H1 (cell line): ENCODE measurements at regions not wholly inside any gene's neighbourhood (a gene's known extent, or its start where the extent isn't known, plus 50 kb on each side); places are given as distances from the start of the nearest gene placed in this dataset.

Experiments used
- CHD7 ChIP-seq: fragments of 300-600 bp; sonication (generic); IDR thresholded peaks from 2 replicates; pipeline ENCODE4 v1.7.1; 2012; ENCODE audit warnings: low read length, moderate library complexity, mild to moderate bottlenecking, inconsistent platforms; ENCODE audit not compliant: insufficient replicate concordance
- CTBP2 ChIP-seq: IDR thresholded peaks from 2 replicates; pipeline ENCODE4 v1.7.0; 2011; ENCODE audit warnings: borderline replicate concordance, mild to moderate bottlenecking, moderate library complexity, mixed read lengths, low read length; ENCODE audit not compliant: insufficient read depth, insufficient read length
- NANOG ChIP-seq: IDR thresholded peaks from 2 replicates; pipeline ENCODE4 v1.6.1; 2011; ENCODE audit warnings: low read length, low read depth, mild to moderate bottlenecking, inconsistent platforms; ENCODE audit not compliant: insufficient read depth, poor library complexity, severe bottlenecking
- RXRA ChIP-seq: IDR thresholded peaks from 2 replicates; pipeline ENCODE4 v1.6.1; 2011; ENCODE audit warnings: low read depth, mild to moderate bottlenecking, low read length, moderate library complexity; ENCODE audit not compliant: insufficient read depth

- TF ChIP-seq CHD7 (no peak), CTBP2 (no peak), RXRA (no peak), NANOG (no peak)
Observed at GRCh38 chr16:22719945-22720344, 94.0 kb upstream of the HS3ST2 start (continued).
